ENCODE measurements at regions not wholly inside any gene's neighbourhood (a gene's known extent, or its start where the extent isn't known, plus 50 kb on each side); places are given as distances from the start of the nearest gene placed in this dataset.

GRCh38 chr20:48387675-48388074, 440.1 kb downstream of the PREX1 start:
- Histone ChIP-seq H3K36me3 (no peaks in the 10 kb centered on the region), H3K79me2 (ENCODE audit: low read depth) (no peaks in the 10 kb centered on the region), H2AFZ (replicated peaks) (no peak overlapping the region), H3K9ac (no peak overlapping the region), H3K27me3 (no peaks in the 10 kb centered on the region), H3F3A (ENCODE audit: low read depth) (peaks cover 3% of the 10 kb centered on the region), H4K20me1 (ENCODE audit: low read depth) (no peaks in the 10 kb centered on the region), H3K4me1 (peaks cover 9% of the 10 kb centered on the region), H3K27ac (no peak overlapping the region), H3K4me3 (no peak overlapping the region), H3K4me2 (no peak overlapping the region), H3K9me3 (ENCODE audit: low read depth) (no peaks in the 10 kb centered on the region)
- peaks cover 16% of the 10 kb centered on the region for H3K27me3 Mint-ChIP-seq (ENCODE audit: insufficient read depth, low read depth)
- H3K4me3 Mint-ChIP-seq, result no peak overlapping the region
- H3K9me3 Mint-ChIP-seq, result peaks cover 22% of the 10 kb centered on the region
- H3K4me1 Mint-ChIP-seq, result peaks cover 14% of the 10 kb centered on the region
- no peak overlapping the region for H3K27ac Mint-ChIP-seq
- TF ChIP-seq EZH2phosphoT487 (IDR thresholded peaks at IDR 0.05) (no peak), CTCF (IDR thresholded peaks at IDR 0.05) (no peak), EZH2 (IDR thresholded peaks at IDR 0.05) (no peak)
- no peaks in the 10 kb centered on the region for H3K36me3 Mint-ChIP-seq
- no peak for DNase-seq (ENCODE audit: low spot score)

GRCh38 chr20:48385527-48385926, 442.3 kb downstream of the PREX1 start:
- Mint-ChIP-seq H3K36me3 (no peaks in the 10 kb centered on the region), H3K4me3 (peak overlapping the region; percentile 12), H3K27ac (no peak overlapping the region), H3K27me3 (ENCODE audit: insufficient read depth, low read depth) (peaks cover 21% of the 10 kb centered on the region), H3K9me3 (peaks cover 8% of the 10 kb centered on the region), H3K4me1 (peaks cover 27% of the 10 kb centered on the region)
- H3K79me2 ChIP-seq (ENCODE audit: low read depth), result no peaks in the 10 kb centered on the region
- no peak overlapping the region for H3K27ac ChIP-seq
- peaks cover 3% of the 10 kb centered on the region for H3F3A ChIP-seq (ENCODE audit: low read depth)
- no peak overlapping the region for H3K4me3 ChIP-seq
- H3K4me1 ChIP-seq, result peaks cover 9% of the 10 kb centered on the region
- H4K20me1 ChIP-seq (ENCODE audit: low read depth), result no peaks in the 10 kb centered on the region
- no peak for DNase-seq (ENCODE audit: low spot score)
- H3K9me3 ChIP-seq (ENCODE audit: low read depth), result no peaks in the 10 kb centered on the region
- no peak overlapping the region for H2AFZ ChIP-seq (replicated peaks)
- H3K4me2 ChIP-seq, result no peak overlapping the region
- TF ChIP-seq EZH2phosphoT487 (IDR thresholded peaks at IDR 0.05) (no peak), CTCF (IDR thresholded peaks at IDR 0.05) (no peak), EZH2 (IDR thresholded peaks at IDR 0.05) (no peak)
- no peaks in the 10 kb centered on the region for H3K27me3 ChIP-seq
- H3K9ac ChIP-seq, result no peak overlapping the region
- H3K36me3 ChIP-seq, result no peaks in the 10 kb centered on the region

- H3K4me2 ChIP-seq, result no peak overlapping the region
- H3K27ac Mint-ChIP-seq, result no peak overlapping the region
- H3K27me3 ChIP-seq, result no peaks in the 10 kb centered on the region
- H3K9me3 Mint-ChIP-seq, result peaks cover 3% of the 10 kb centered on the region
- TF ChIP-seq EZH2 (IDR thresholded peaks at IDR 0.05) (no peak), CTCF (IDR thresholded peaks at IDR 0.05) (no peak), EZH2phosphoT487 (IDR thresholded peaks at IDR 0.05) (no peak)
- H3K4me1 ChIP-seq, result peaks cover 9% of the 10 kb centered on the region
- peaks cover 3% of the 10 kb centered on the region for H3F3A ChIP-seq (ENCODE audit: low read depth)
- H3K36me3 ChIP-seq, result no peaks in the 10 kb centered on the region
- H3K27me3 Mint-ChIP-seq (ENCODE audit: insufficient read depth, low read depth), result peaks cover 18% of the 10 kb centered on the region
- H3K9ac ChIP-seq, result no peak overlapping the region
- no peak overlapping the region for H2AFZ ChIP-seq (replicated peaks)
- peak overlapping the region; percentile 12 for H3K4me3 Mint-ChIP-seq
- H3K79me2 ChIP-seq (ENCODE audit: low read depth), result no peaks in the 10 kb centered on the region
- no peaks in the 10 kb centered on the region for H3K36me3 Mint-ChIP-seq
- H3K4me3 ChIP-seq, result no peak overlapping the region
- H4K20me1 ChIP-seq (ENCODE audit: low read depth), result no peaks in the 10 kb centered on the region
- peaks cover 28% of the 10 kb centered on the region for H3K4me1 Mint-ChIP-seq
- H3K9me3 ChIP-seq (ENCODE audit: low read depth), result no peaks in the 10 kb centered on the region
- no peak overlapping the region for H3K27ac ChIP-seq
- DNase-seq (ENCODE audit: low spot score), result no peak
Measured at GRCh38 chr20:48385114-48385513, 442.7 kb downstream of the PREX1 start.
